ENCODE measurements at regions not wholly inside any gene's neighbourhood (a gene's known extent, or its start where the extent isn't known, plus 50 kb on each side); places are given as distances from the start of the nearest gene placed in this dataset.
A peak's percentile ranks its signal among the peaks of the same experiment; 100 is the strongest.

GRCh38 chr1:201749059-201749690 lies 79.8 kb upstream of the IPO9 start:
- TF ChIP-seq, protein P1, sequence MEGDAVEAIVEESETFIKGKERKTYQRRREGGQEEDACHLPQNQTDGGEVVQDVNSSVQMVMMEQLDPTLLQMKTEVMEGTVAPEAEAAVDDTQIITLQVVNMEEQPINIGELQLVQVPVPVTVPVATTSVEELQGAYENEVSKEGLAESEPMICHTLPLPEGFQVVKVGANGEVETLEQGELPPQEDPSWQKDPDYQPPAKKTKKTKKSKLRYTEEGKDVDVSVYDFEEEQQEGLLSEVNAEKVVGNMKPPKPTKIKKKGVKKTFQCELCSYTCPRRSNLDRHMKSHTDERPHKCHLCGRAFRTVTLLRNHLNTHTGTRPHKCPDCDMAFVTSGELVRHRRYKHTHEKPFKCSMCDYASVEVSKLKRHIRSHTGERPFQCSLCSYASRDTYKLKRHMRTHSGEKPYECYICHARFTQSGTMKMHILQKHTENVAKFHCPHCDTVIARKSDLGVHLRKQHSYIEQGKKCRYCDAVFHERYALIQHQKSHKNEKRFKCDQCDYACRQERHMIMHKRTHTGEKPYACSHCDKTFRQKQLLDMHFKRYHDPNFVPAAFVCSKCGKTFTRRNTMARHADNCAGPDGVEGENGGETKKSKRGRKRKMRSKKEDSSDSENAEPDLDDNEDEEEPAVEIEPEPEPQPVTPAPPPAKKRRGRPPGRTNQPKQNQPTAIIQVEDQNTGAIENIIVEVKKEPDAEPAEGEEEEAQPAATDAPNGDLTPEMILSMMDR (IDR thresholded peaks at IDR 0.05; ENCODE audit: borderline replicate concordance) = no peak
- intact Hi-C loops (cut with micrococcal nuclease) = no loop called here
- Histone ChIP-seq H3K4me1 (peaks cover 100% of the 10 kb centered on the region), H3K4me3 (no peak overlapping the region), H3K27ac (replicated peaks) (peak overlapping the region; percentile 70), H3K36me3 (peaks cover 11% of the 10 kb centered on the region), H3K9me3 (replicated peaks) (no peaks in the 10 kb centered on the region), H3K27me3 (ENCODE audit: low read depth) (no peaks in the 10 kb centered on the region)
- no peak for DNase-seq

- TF ChIP-seq, protein P1 (IDR thresholded peaks at IDR 0.05; ENCODE audit: borderline replicate concordance) = no peak
- intact Hi-C loops (cut with micrococcal nuclease) = no loop called here
- Histone ChIP-seq H3K4me1 (peaks cover 100% of the 10 kb centered on the region), H3K27me3 (ENCODE audit: low read depth) (no peaks in the 10 kb centered on the region), H3K9me3 (replicated peaks) (no peaks in the 10 kb centered on the region), H3K4me3 (no peak overlapping the region), H3K27ac (replicated peaks) (peak overlapping the region; percentile 70), H3K36me3 (peaks cover 5% of the 10 kb centered on the region)
- DNase-seq = no peak
Measured at GRCh38 chr1:201750120-201750519, 78.8 kb upstream of the IPO9 start.

GRCh38 chr1:201750934-201751333 lies 78.0 kb upstream of the IPO9 start:
- intact Hi-C loops (cut with micrococcal nuclease) = no loop called here
- H3K9me3 ChIP-seq (replicated peaks) = no peaks in the 10 kb centered on the region
- H3K4me1 ChIP-seq = peaks cover 100% of the 10 kb centered on the region
- no peaks in the 10 kb centered on the region for H3K36me3 ChIP-seq
- H3K4me3 ChIP-seq = no peak overlapping the region
- TF ChIP-seq, protein P1 (IDR thresholded peaks at IDR 0.05; ENCODE audit: borderline replicate concordance) = no peak
- no peaks in the 10 kb centered on the region for H3K27me3 ChIP-seq (ENCODE audit: low read depth)
- no peak for DNase-seq
- peak overlapping the region; percentile 70 for H3K27ac ChIP-seq (replicated peaks)

DNA sequence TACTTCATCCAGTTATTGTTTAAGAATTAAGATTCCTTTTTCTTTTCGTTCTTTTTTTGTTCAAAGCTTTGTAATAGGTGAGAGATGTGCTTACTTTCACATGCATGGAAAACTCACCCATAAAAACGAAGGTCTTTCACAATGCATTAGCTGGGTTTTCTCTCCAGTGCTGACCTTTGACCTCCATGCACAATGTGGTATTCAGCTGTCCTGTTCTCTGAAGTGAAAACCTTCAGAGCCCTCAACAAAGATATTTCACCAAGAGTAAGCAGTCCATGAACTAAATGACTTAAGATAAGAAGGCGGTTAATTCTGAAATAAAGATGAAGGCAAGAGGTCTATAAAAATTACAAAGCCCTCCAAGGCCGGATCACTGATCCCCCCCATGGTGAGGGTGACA lies 77.1 kb upstream of the IPO9 start:
- DNase-seq = no peak
- Histone ChIP-seq H3K27me3 (ENCODE audit: low read depth) (no peaks in the 10 kb centered on the region), H3K4me1 (peaks cover 100% of the 10 kb centered on the region), H3K4me3 (no peak overlapping the region), H3K9me3 (replicated peaks) (no peaks in the 10 kb centered on the region), H3K27ac (replicated peaks) (peak overlapping the region; percentile 70), H3K36me3 (no peaks in the 10 kb centered on the region)
- intact Hi-C loops (cut with micrococcal nuclease) = no loop called here
- TF ChIP-seq, protein P1 (IDR thresholded peaks at IDR 0.05; ENCODE audit: borderline replicate concordance) = no peak

DNA sequence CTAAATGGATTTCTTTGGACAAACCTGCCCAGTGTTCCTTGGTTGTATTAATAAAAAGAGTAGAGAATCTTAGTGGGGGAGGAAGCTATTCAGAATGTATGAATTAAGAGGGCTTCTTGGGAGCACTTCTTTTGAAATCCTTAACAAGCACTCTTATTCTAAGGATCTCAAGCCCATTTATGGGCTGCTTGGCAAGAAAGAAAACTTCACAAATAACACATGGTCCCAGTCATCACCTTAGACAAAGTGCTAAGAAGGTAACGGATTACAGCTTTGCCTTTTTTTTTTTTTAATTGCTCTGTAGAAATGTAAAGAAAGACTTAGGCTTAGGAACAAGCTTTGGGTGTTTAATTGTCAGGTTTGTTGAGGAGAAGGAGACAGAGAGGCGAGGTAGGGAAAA lies 76.6 kb upstream of the IPO9 start:
- peak overlapping the region; percentile 70 for H3K27ac ChIP-seq (replicated peaks)
- H3K4me1 ChIP-seq = peaks cover 100% of the 10 kb centered on the region
- H3K4me3 ChIP-seq = no peak overlapping the region
- TF ChIP-seq, protein P1 (IDR thresholded peaks at IDR 0.05; ENCODE audit: borderline replicate concordance) = no peak
- H3K27me3 ChIP-seq (ENCODE audit: low read depth) = no peaks in the 10 kb centered on the region
- no peaks in the 10 kb centered on the region for H3K36me3 ChIP-seq
- DNase-seq = no peak
- no peaks in the 10 kb centered on the region for H3K9me3 ChIP-seq (replicated peaks)
- intact Hi-C loops (cut with micrococcal nuclease) = no loop called here

All from left ventricle myocardium inferior (tissue), 1 donor.